Spleen (tissue), 7 donors: ENCODE measurements at regions not wholly inside any gene's neighbourhood (a gene's known extent, or its start where the extent isn't known, plus 50 kb on each side); places are given as distances from the start of the nearest gene placed in this dataset.

ENCODE experiments used
- CTCF ChIP-seq, 11 experiments: fragments of 200-600 bp in 7 of 11; fragments of 450-650 bp in 4 of 11; sonication (generic) in 4 of 11; IDR thresholded peaks in 8 of 11; conservative IDR thresholded peaks in 3 of 11; 1 replicate in 7 of 11; 2 replicates in 4 of 11; pipeline versions ENCODE4 v1.4.0 to v1.8.0; 2016 to 2021; ENCODE audit warnings: antibody characterized with exemption in 11 of 11, inconsistent platforms in 4 of 11, mild to moderate bottlenecking in 1 of 11
- POLR2A ChIP-seq, 3 donors: fragments of 450-650 bp; IDR thresholded peaks; one replicate each; pipeline ENCODE4 v1.5.1; 2017; ENCODE audit warnings: antibody characterized with exemption in 3 of 3, mild to moderate bottlenecking in 1 of 3
- donor health status: DM: no; HTN: no; CAD: no; lungs with moderate emphysema.
- donor health status: DM: no; HTN: no; CAD: no.
- donor health status: DM: no; HTN: no; CAD: no.

- TF ChIP-seq POLR2A (IDR thresholded peaks at IDR 0.05) (no peak), CTCF (IDR thresholded peaks at IDR 0.05 in 8 of 11, conservative IDR thresholded peaks at IDR 0.05 in 3 of 11) (no peak)
Measured at GRCh38 chr2:129492548-129492947, 486.9 kb upstream of the RAB6C start.
